ENCODE measurements at regions not wholly inside any gene's neighbourhood (a gene's known extent, or its start where the extent isn't known, plus 50 kb on each side); places are given as distances from the start of the nearest gene placed in this dataset.

GRCh38 chr12:30030693-30031374 is 247.1 kb upstream of the TMTC1 start:
- H3K27ac ChIP-seq: no peak overlapping the region
- TF ChIP-seq CTCF (IDR thresholded peaks at IDR 0.05): no peak
- H3K9me3 ChIP-seq: peaks cover 0 to 9% of the 10 kb centered on the region in 2 donors
- peaks cover 0 to 1% of the 10 kb centered on the region in 2 donors for H3K4me1 ChIP-seq
- no peak for DNase-seq (ENCODE audit: low spot score in 2 of 2)
- no peaks in the 10 kb centered on the region for H3K27me3 ChIP-seq
- intact Hi-C loops (cut with DNase I): no loop called here
- H3K4me3 ChIP-seq: no peak overlapping the region
- H3K36me3 ChIP-seq: no peaks in the 10 kb centered on the region

- no peak for DNase-seq (ENCODE audit: low spot score in 2 of 2)
- intact Hi-C loops (cut with DNase I): no loop called here
- Histone ChIP-seq H3K27me3 (no peaks in the 10 kb centered on the region), H3K4me1 (peaks cover 0 to 10% of the 10 kb centered on the region in 2 donors), H3K36me3 (no peaks in the 10 kb centered on the region), H3K9me3 (no peaks in the 10 kb centered on the region), H3K27ac (no peak overlapping the region), H3K4me3 (no peak overlapping the region)
- TF ChIP-seq CTCF (IDR thresholded peaks at IDR 0.05): no peak
Observed at GRCh38 chr12:30026621-30027234, 243.0 kb upstream of the TMTC1 start.

- Histone ChIP-seq H3K36me3 (no peaks in the 10 kb centered on the region), H3K4me3 (no peak overlapping the region), H3K27me3 (no peaks in the 10 kb centered on the region), H3K9me3 (no peaks in the 10 kb centered on the region), H3K27ac (no peak overlapping the region), H3K4me1 (peaks cover 0 to 10% of the 10 kb centered on the region in 2 donors)
- TF ChIP-seq CTCF (IDR thresholded peaks at IDR 0.05): no peak
- DNase-seq (ENCODE audit: low spot score in 2 of 2): no peak
- intact Hi-C loops (cut with DNase I): no loop called here
Observed at GRCh38 chr12:30025317-30025716, 241.6 kb upstream of the TMTC1 start.

- intact Hi-C loops (cut with DNase I): no loop called here
- H3K9me3 ChIP-seq: no peaks in the 10 kb centered on the region
- H3K4me3 ChIP-seq: no peak overlapping the region
- H3K36me3 ChIP-seq: no peaks in the 10 kb centered on the region
- H3K27ac ChIP-seq: no peak overlapping the region
- no peaks in the 10 kb centered on the region for H3K27me3 ChIP-seq
- peaks cover 0 to 10% of the 10 kb centered on the region in 2 donors for H3K4me1 ChIP-seq
- DNase-seq (ENCODE audit: low spot score in 2 of 2): no peak
- TF ChIP-seq CTCF (IDR thresholded peaks at IDR 0.05): no peak
Observed at GRCh38 chr12:30023186-30023585, 239.4 kb upstream of the TMTC1 start.

- H3K4me3 ChIP-seq: no peak overlapping the region
- TF ChIP-seq CTCF (IDR thresholded peaks at IDR 0.05): no peak
- no peak overlapping the region for H3K27ac ChIP-seq
- peaks cover 0 to 10% of the 10 kb centered on the region in 2 donors for H3K4me1 ChIP-seq
- no peak for DNase-seq (ENCODE audit: low spot score in 2 of 2)
- no peaks in the 10 kb centered on the region for H3K27me3 ChIP-seq
- no peaks in the 10 kb centered on the region for H3K9me3 ChIP-seq
- no peaks in the 10 kb centered on the region for H3K36me3 ChIP-seq
- intact Hi-C loops (cut with DNase I): no loop called here
Observed at GRCh38 chr12:30021051-30021833, 237.5 kb upstream of the TMTC1 start.

Data from ascending aorta (tissue), 2 donors.